ENCODE measurements at regions not wholly inside any gene's neighbourhood (a gene's known extent, or its start where the extent isn't known, plus 50 kb on each side); places are given as distances from the start of the nearest gene placed in this dataset.

DNA sequence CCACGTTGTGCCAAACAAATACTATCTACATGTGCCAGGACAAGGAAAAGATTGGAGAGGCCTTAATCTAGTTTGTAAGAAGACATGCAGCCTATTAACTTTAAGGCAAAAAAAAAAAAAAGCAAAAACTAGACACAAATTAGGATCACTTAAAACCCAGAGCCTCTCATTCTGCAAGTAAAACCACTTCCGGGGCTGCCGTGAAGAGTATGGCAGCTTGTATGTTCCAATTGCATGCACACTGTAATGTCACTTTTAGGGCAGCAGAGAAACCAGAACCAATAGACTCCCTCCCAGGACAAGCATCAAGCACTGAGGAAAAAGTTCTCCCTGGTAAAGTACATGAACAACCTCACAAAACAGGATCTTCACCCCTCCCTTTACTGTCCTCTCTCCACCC, 70.6 kb downstream of the RSL24D1 start:
- no peak for DNase-seq
- Histone ChIP-seq H3K4me3 (ENCODE audit: low read length) (no peak overlapping the region), H3K4me1 (ENCODE audit: control insufficient read depth, insufficient read depth, low read length) (no peaks in the 10 kb centered on the region), H3K36me3 (ENCODE audit: control insufficient read depth, insufficient read depth, low read length) (no peaks in the 10 kb centered on the region), H3K27ac (ENCODE audit: low read length) (no peak overlapping the region), H3K27me3 (ENCODE audit: control insufficient read depth, insufficient read depth, low read length) (no peaks in the 10 kb centered on the region), H3K9me3 (ENCODE audit: control insufficient read depth, low read depth, low read length) (no peaks in the 10 kb centered on the region)
- WGBS (ENCODE audit: insufficient coverage, low lambda C conversion rate): no CpG with 5 or more reads among the region's 3 CpGs

DNA sequence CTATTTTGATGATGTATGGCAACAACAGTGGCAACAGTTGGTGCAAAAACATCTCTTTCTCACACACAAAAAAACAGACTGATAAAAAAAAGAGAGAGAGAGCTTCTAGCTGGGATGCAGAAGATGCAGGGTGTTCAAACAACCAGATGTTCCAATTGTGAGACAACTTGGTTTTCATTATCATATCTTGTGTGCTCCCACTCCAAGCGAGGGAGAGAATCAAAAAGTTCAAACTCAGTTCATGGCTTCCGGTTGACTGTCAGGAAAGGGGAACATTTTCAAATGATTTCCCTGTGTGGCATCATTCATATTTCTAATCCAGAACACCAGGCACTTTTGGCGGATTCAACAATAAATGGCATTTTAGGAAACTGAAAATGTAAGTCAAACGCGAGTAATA, 72.1 kb downstream of the RSL24D1 start:
- Histone ChIP-seq H3K4me1 (ENCODE audit: control insufficient read depth, insufficient read depth, low read length) (no peaks in the 10 kb centered on the region), H3K36me3 (ENCODE audit: control insufficient read depth, insufficient read depth, low read length) (no peaks in the 10 kb centered on the region), H3K4me3 (ENCODE audit: low read length) (no peak overlapping the region), H3K9me3 (ENCODE audit: control insufficient read depth, low read depth, low read length) (no peaks in the 10 kb centered on the region), H3K27ac (ENCODE audit: low read length) (no peak overlapping the region), H3K27me3 (ENCODE audit: control insufficient read depth, insufficient read depth, low read length) (no peaks in the 10 kb centered on the region)
- DNase-seq: no peak
- 100% methylated on average over 3 of the region's 5 CpGs for WGBS (ENCODE audit: insufficient coverage, low lambda C conversion rate)

- Histone ChIP-seq H3K4me3 (ENCODE audit: low read length) (no peak overlapping the region), H3K27ac (ENCODE audit: low read length) (no peak overlapping the region), H3K27me3 (ENCODE audit: control insufficient read depth, insufficient read depth, low read length) (no peaks in the 10 kb centered on the region), H3K9me3 (ENCODE audit: control insufficient read depth, low read depth, low read length) (no peaks in the 10 kb centered on the region), H3K36me3 (ENCODE audit: control insufficient read depth, insufficient read depth, low read length) (no peaks in the 10 kb centered on the region), H3K4me1 (ENCODE audit: control insufficient read depth, insufficient read depth, low read length) (no peaks in the 10 kb centered on the region)
- WGBS (ENCODE audit: insufficient coverage, low lambda C conversion rate): no CpG with 5 or more reads among the region's 2 CpGs
- DNase-seq: no peak
These were observed 78.3 kb downstream of the RSL24D1 start for GRCh38 chr15:55118344-55118870.

- Histone ChIP-seq H3K27me3 (ENCODE audit: control insufficient read depth, insufficient read depth, low read length) (no peaks in the 10 kb centered on the region), H3K27ac (ENCODE audit: low read length) (no peak overlapping the region), H3K4me1 (ENCODE audit: control insufficient read depth, insufficient read depth, low read length) (no peaks in the 10 kb centered on the region), H3K9me3 (ENCODE audit: control insufficient read depth, low read depth, low read length) (no peaks in the 10 kb centered on the region), H3K36me3 (ENCODE audit: control insufficient read depth, insufficient read depth, low read length) (no peaks in the 10 kb centered on the region), H3K4me3 (ENCODE audit: low read length) (no peak overlapping the region)
- no CpG with 5 or more reads among the region's 2 CpGs for WGBS (ENCODE audit: insufficient coverage, low lambda C conversion rate)
- DNase-seq: no peak
These were observed 80.1 kb downstream of the RSL24D1 start for GRCh38 chr15:55116636-55117035.

- no peak overlapping the region for H3K4me3 ChIP-seq (ENCODE audit: low read length)
- DNase-seq: no peak
- no CpG with 5 or more reads among the region's 3 CpGs for WGBS (ENCODE audit: insufficient coverage, low lambda C conversion rate)
- H3K27me3 ChIP-seq (ENCODE audit: control insufficient read depth, insufficient read depth, low read length): no peaks in the 10 kb centered on the region
- no peaks in the 10 kb centered on the region for H3K4me1 ChIP-seq (ENCODE audit: control insufficient read depth, insufficient read depth, low read length)
- H3K36me3 ChIP-seq (ENCODE audit: control insufficient read depth, insufficient read depth, low read length): no peaks in the 10 kb centered on the region
- no peaks in the 10 kb centered on the region for H3K9me3 ChIP-seq (ENCODE audit: control insufficient read depth, low read depth, low read length)
- H3K27ac ChIP-seq (ENCODE audit: low read length): no peak overlapping the region
These were observed 83.0 kb downstream of the RSL24D1 start for GRCh38 chr15:55113736-55114135.

GRCh38 chr15:55112706-55113105, 84.0 kb downstream of the RSL24D1 start:
- WGBS (ENCODE audit: insufficient coverage, low lambda C conversion rate): 100% methylated on average over 1 of the region's 1 CpG
- H3K4me1 ChIP-seq (ENCODE audit: control insufficient read depth, insufficient read depth, low read length): no peaks in the 10 kb centered on the region
- H3K27ac ChIP-seq (ENCODE audit: low read length): no peak overlapping the region
- no peaks in the 10 kb centered on the region for H3K36me3 ChIP-seq (ENCODE audit: control insufficient read depth, insufficient read depth, low read length)
- no peaks in the 10 kb centered on the region for H3K9me3 ChIP-seq (ENCODE audit: control insufficient read depth, low read depth, low read length)
- no peaks in the 10 kb centered on the region for H3K27me3 ChIP-seq (ENCODE audit: control insufficient read depth, insufficient read depth, low read length)
- H3K4me3 ChIP-seq (ENCODE audit: low read length): no peak overlapping the region
- DNase-seq: no peak

GRCh38 chr15:55110446-55110845, 86.3 kb downstream of the RSL24D1 start:
- no CpG with 5 or more reads among the region's 3 CpGs for WGBS (ENCODE audit: insufficient coverage, low lambda C conversion rate)
- Histone ChIP-seq H3K4me1 (ENCODE audit: control insufficient read depth, insufficient read depth, low read length) (no peaks in the 10 kb centered on the region), H3K27ac (ENCODE audit: low read length) (no peak overlapping the region), H3K27me3 (ENCODE audit: control insufficient read depth, insufficient read depth, low read length) (no peaks in the 10 kb centered on the region), H3K36me3 (ENCODE audit: control insufficient read depth, insufficient read depth, low read length) (no peaks in the 10 kb centered on the region), H3K9me3 (ENCODE audit: control insufficient read depth, low read depth, low read length) (no peaks in the 10 kb centered on the region), H3K4me3 (ENCODE audit: low read length) (no peak overlapping the region)
- DNase-seq: no peak

GRCh38 chr15:55108858-55109518, 87.8 kb downstream of the RSL24D1 start:
- WGBS (ENCODE audit: insufficient coverage, low lambda C conversion rate): 24% methylated on average over 3 of the region's 9 CpGs
- Histone ChIP-seq H3K4me3 (ENCODE audit: low read length) (no peak overlapping the region), H3K4me1 (ENCODE audit: control insufficient read depth, insufficient read depth, low read length) (no peaks in the 10 kb centered on the region), H3K27ac (ENCODE audit: low read length) (no peak overlapping the region), H3K36me3 (ENCODE audit: control insufficient read depth, insufficient read depth, low read length) (no peaks in the 10 kb centered on the region), H3K27me3 (ENCODE audit: control insufficient read depth, insufficient read depth, low read length) (no peaks in the 10 kb centered on the region), H3K9me3 (ENCODE audit: control insufficient read depth, low read depth, low read length) (no peaks in the 10 kb centered on the region)
- peak; percentile 19 to 24 for DNase-seq

DNA sequence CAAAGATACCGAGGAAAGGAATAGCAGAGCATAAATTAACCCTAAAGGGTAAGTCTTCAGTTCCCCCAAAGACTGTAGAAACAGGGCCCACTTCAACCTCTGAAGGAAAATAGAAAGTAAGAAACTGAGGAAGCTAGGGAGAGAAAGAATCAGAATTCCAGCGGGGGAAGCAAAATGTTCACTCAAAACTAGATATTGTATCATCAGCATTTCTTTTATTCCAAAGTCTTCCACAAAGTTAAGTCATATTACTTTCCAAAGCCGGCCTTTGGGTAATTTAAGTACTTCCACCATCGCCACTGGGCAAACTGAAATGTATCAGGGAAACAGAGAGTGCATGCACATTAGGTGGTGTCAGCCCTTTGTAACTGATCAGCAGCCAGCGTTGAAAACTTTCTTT, 88.3 kb downstream of the RSL24D1 start:
- Histone ChIP-seq H3K27ac (ENCODE audit: low read length) (no peak overlapping the region), H3K4me3 (ENCODE audit: low read length) (no peak overlapping the region), H3K27me3 (ENCODE audit: control insufficient read depth, insufficient read depth, low read length) (no peaks in the 10 kb centered on the region), H3K9me3 (ENCODE audit: control insufficient read depth, low read depth, low read length) (no peaks in the 10 kb centered on the region), H3K36me3 (ENCODE audit: control insufficient read depth, insufficient read depth, low read length) (no peaks in the 10 kb centered on the region), H3K4me1 (ENCODE audit: control insufficient read depth, insufficient read depth, low read length) (no peaks in the 10 kb centered on the region)
- 100% methylated on average over 1 of the region's 5 CpGs for WGBS (ENCODE audit: insufficient coverage, low lambda C conversion rate)
- no peak for DNase-seq

DNA sequence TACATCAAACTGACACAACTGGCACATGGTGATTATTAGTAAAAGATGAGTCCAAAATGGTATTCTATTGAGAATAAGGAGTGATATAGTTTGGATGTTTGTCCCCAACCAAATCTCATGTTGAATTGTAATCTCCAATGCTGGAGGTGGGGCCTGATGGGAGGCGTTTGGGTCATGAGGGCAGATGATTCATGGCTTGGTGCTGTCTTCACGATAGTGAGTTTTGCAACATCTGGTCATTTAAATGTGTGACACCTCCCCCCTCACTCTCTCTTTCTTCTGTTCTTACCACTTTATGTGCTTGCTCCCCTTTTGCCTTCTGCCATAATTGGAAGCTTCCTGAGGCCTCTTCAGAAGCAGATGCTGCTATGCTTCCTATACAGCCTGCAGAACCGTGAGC, 90.6 kb downstream of the RSL24D1 start:
- Histone ChIP-seq H3K27ac (ENCODE audit: low read length) (no peak overlapping the region), H3K9me3 (ENCODE audit: control insufficient read depth, low read depth, low read length) (no peaks in the 10 kb centered on the region), H3K27me3 (ENCODE audit: control insufficient read depth, insufficient read depth, low read length) (no peaks in the 10 kb centered on the region), H3K4me1 (ENCODE audit: control insufficient read depth, insufficient read depth, low read length) (no peaks in the 10 kb centered on the region), H3K36me3 (ENCODE audit: control insufficient read depth, insufficient read depth, low read length) (no peaks in the 10 kb centered on the region), H3K4me3 (ENCODE audit: low read length) (no peak overlapping the region)
- WGBS (ENCODE audit: insufficient coverage, low lambda C conversion rate): no CpG with 5 or more reads among the region's 3 CpGs
- DNase-seq: no peak

GRCh38 chr15:55094136-55094535, 102.6 kb downstream of the RSL24D1 start:
- WGBS (ENCODE audit: insufficient coverage, low lambda C conversion rate): no CpG with 5 or more reads among the region's 2 CpGs
- no peaks in the 10 kb centered on the region for H3K4me1 ChIP-seq (ENCODE audit: control insufficient read depth, insufficient read depth, low read length)
- H3K4me3 ChIP-seq (ENCODE audit: low read length): no peak overlapping the region
- H3K36me3 ChIP-seq (ENCODE audit: control insufficient read depth, insufficient read depth, low read length): no peaks in the 10 kb centered on the region
- H3K27ac ChIP-seq (ENCODE audit: low read length): no peak overlapping the region
- no peaks in the 10 kb centered on the region for H3K27me3 ChIP-seq (ENCODE audit: control insufficient read depth, insufficient read depth, low read length)
- DNase-seq: no peak
- H3K9me3 ChIP-seq (ENCODE audit: control insufficient read depth, low read depth, low read length): no peaks in the 10 kb centered on the region
